ENCODE measurements at regions not wholly inside any gene's neighbourhood (a gene's known extent, or its start where the extent isn't known, plus 50 kb on each side); places are given as distances from the start of the nearest gene placed in this dataset.

- no peaks in the 10 kb centered on the region; the same call in 1 of the 2 replicates for H3K9me2 ChIP-seq (replicated peaks; ENCODE audit: insufficient read depth, low read length)
- no peaks in the 10 kb centered on the region for H3K79me2 ChIP-seq (ENCODE audit: insufficient read depth, low read length)
- H3K36me3 ChIP-seq (ENCODE audit: low read length) = no peaks in the 10 kb centered on the region
- no peak overlapping the region for H2AFZ ChIP-seq (ENCODE audit: low read depth, low read length, severe bottlenecking)
- no peak overlapping the region for H3K4me3 ChIP-seq (ENCODE audit: insufficient read depth, low read length, poor library complexity, severe bottlenecking)
- no peak overlapping the region for H3K4me2 ChIP-seq (ENCODE audit: low read depth, low read length, poor library complexity, severe bottlenecking)
- H3K9me3 ChIP-seq (ENCODE audit: insufficient read depth, low read length) = no peaks in the 10 kb centered on the region
- H3K27ac ChIP-seq (ENCODE audit: low read depth, low read length) = no peak overlapping the region
- no peaks in the 10 kb centered on the region for H3K27me3 ChIP-seq (ENCODE audit: low read length)
- no peak for TF ChIP-seq EZH2phosphoT487 (conservative IDR thresholded peaks at IDR 0.05; ENCODE audit: low read length)
- TF ChIP-seq, protein P1, sequence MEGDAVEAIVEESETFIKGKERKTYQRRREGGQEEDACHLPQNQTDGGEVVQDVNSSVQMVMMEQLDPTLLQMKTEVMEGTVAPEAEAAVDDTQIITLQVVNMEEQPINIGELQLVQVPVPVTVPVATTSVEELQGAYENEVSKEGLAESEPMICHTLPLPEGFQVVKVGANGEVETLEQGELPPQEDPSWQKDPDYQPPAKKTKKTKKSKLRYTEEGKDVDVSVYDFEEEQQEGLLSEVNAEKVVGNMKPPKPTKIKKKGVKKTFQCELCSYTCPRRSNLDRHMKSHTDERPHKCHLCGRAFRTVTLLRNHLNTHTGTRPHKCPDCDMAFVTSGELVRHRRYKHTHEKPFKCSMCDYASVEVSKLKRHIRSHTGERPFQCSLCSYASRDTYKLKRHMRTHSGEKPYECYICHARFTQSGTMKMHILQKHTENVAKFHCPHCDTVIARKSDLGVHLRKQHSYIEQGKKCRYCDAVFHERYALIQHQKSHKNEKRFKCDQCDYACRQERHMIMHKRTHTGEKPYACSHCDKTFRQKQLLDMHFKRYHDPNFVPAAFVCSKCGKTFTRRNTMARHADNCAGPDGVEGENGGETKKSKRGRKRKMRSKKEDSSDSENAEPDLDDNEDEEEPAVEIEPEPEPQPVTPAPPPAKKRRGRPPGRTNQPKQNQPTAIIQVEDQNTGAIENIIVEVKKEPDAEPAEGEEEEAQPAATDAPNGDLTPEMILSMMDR (IDR thresholded peaks at IDR 0.05; ENCODE audit: insufficient read depth, low read length, poor library complexity, severe bottlenecking) = no peak
- no peaks in the 10 kb centered on the region for H4K20me1 ChIP-seq (ENCODE audit: low read depth, low read length)
- H3F3A ChIP-seq (ENCODE audit: insufficient read depth) = no peaks in the 10 kb centered on the region
- H3K9ac ChIP-seq (ENCODE audit: low read length) = no peak overlapping the region
Observed at GRCh38 chr1:72757843-72758242, 475.5 kb upstream of the NEGR1 start.

DNA sequence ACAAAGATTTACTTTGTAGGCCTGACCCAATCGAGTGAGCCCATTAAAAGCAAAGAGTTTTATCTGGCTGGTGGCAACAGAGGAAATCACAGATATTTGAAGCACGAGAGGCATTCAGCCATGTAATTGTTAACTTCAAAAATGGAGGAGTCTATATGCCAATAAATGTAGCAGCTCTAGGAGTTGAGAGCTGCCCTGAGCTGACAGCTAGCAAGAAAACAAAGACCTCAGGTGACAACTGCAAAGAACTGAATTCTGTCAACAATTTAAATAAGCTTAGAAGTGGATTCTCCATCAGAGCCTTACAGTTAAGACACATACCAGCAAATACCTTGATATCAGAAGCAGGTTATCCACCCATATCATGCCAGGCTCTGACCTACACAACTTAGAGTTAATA, 463.1 kb upstream of the NEGR1 start:
- no peaks in the 10 kb centered on the region for H3K9me2 ChIP-seq (replicated peaks; ENCODE audit: insufficient read depth, low read length)
- no peak overlapping the region for H3K9ac ChIP-seq (ENCODE audit: low read length)
- H3K27me3 ChIP-seq (ENCODE audit: low read length) = no peaks in the 10 kb centered on the region
- H3K27ac ChIP-seq (ENCODE audit: low read depth, low read length) = no peak overlapping the region
- no peak overlapping the region for H2AFZ ChIP-seq (ENCODE audit: low read depth, low read length, severe bottlenecking)
- no peak overlapping the region for H3K4me2 ChIP-seq (ENCODE audit: low read depth, low read length, poor library complexity, severe bottlenecking)
- TF ChIP-seq EZH2phosphoT487 (conservative IDR thresholded peaks at IDR 0.05; ENCODE audit: low read length) = no peak
- no peaks in the 10 kb centered on the region for H3K9me3 ChIP-seq (ENCODE audit: insufficient read depth, low read length)
- no peaks in the 10 kb centered on the region for H3K36me3 ChIP-seq (ENCODE audit: low read length)
- H3K79me2 ChIP-seq (ENCODE audit: insufficient read depth, low read length) = no peaks in the 10 kb centered on the region
- H3F3A ChIP-seq (ENCODE audit: insufficient read depth) = no peaks in the 10 kb centered on the region
- H4K20me1 ChIP-seq (ENCODE audit: low read depth, low read length) = no peaks in the 10 kb centered on the region
- no peak overlapping the region for H3K4me3 ChIP-seq (ENCODE audit: insufficient read depth, low read length, poor library complexity, severe bottlenecking)

GRCh38 chr1:72734415-72734814, 452.1 kb upstream of the NEGR1 start:
- H3K27me3 ChIP-seq (ENCODE audit: low read length) = no peaks in the 10 kb centered on the region
- no peak overlapping the region for H3K27ac ChIP-seq (ENCODE audit: low read depth, low read length)
- H4K20me1 ChIP-seq (ENCODE audit: low read depth, low read length) = no peaks in the 10 kb centered on the region
- H2AFZ ChIP-seq (ENCODE audit: low read depth, low read length, severe bottlenecking) = no peak overlapping the region
- no peak for TF ChIP-seq EZH2phosphoT487 (conservative IDR thresholded peaks at IDR 0.05; ENCODE audit: low read length)
- TF ChIP-seq, protein P1 (IDR thresholded peaks at IDR 0.05; ENCODE audit: insufficient read depth, low read length, poor library complexity, severe bottlenecking) = no peak
- H3K79me2 ChIP-seq (ENCODE audit: insufficient read depth, low read length) = no peaks in the 10 kb centered on the region
- no peak overlapping the region for H3K9ac ChIP-seq (ENCODE audit: low read length)
- H3K4me3 ChIP-seq (ENCODE audit: insufficient read depth, low read length, poor library complexity, severe bottlenecking) = no peak overlapping the region
- no peaks in the 10 kb centered on the region for H3K36me3 ChIP-seq (ENCODE audit: low read length)
- H3K9me3 ChIP-seq (ENCODE audit: insufficient read depth, low read length) = peaks cover 3% of the 10 kb centered on the region; the same call in 1 of the 2 replicates
- no peak overlapping the region for H3K4me2 ChIP-seq (ENCODE audit: low read depth, low read length, poor library complexity, severe bottlenecking)
- no peaks in the 10 kb centered on the region for H3F3A ChIP-seq (ENCODE audit: insufficient read depth)
- H3K9me2 ChIP-seq (replicated peaks; ENCODE audit: insufficient read depth, low read length) = no peaks in the 10 kb centered on the region

- H3K9me3 ChIP-seq (ENCODE audit: insufficient read depth, low read length) = no peaks in the 10 kb centered on the region
- no peak overlapping the region for H3K27ac ChIP-seq (ENCODE audit: low read depth, low read length)
- H4K20me1 ChIP-seq (ENCODE audit: low read depth, low read length) = no peaks in the 10 kb centered on the region
- H3K4me2 ChIP-seq (ENCODE audit: low read depth, low read length, poor library complexity, severe bottlenecking) = no peak overlapping the region
- no peak overlapping the region for H3K4me3 ChIP-seq (ENCODE audit: insufficient read depth, low read length, poor library complexity, severe bottlenecking)
- no peak overlapping the region for H3K9ac ChIP-seq (ENCODE audit: low read length)
- H3K79me2 ChIP-seq (ENCODE audit: insufficient read depth, low read length) = no peaks in the 10 kb centered on the region
- no peaks in the 10 kb centered on the region for H3K36me3 ChIP-seq (ENCODE audit: low read length)
- no peaks in the 10 kb centered on the region for H3F3A ChIP-seq (ENCODE audit: insufficient read depth)
- no peaks in the 10 kb centered on the region for H3K27me3 ChIP-seq (ENCODE audit: low read length)
- H3K9me2 ChIP-seq (replicated peaks; ENCODE audit: insufficient read depth, low read length) = no peaks in the 10 kb centered on the region
- H2AFZ ChIP-seq (ENCODE audit: low read depth, low read length, severe bottlenecking) = no peak overlapping the region
- no peak for TF ChIP-seq EZH2phosphoT487 (conservative IDR thresholded peaks at IDR 0.05; ENCODE audit: low read length)
- TF ChIP-seq, protein P1 (IDR thresholded peaks at IDR 0.05; ENCODE audit: insufficient read depth, low read length, poor library complexity, severe bottlenecking) = no peak
Observed at GRCh38 chr1:72724951-72725861, 442.9 kb upstream of the NEGR1 start.
